ENCODE measurements at regions not wholly inside any gene's neighbourhood (a gene's known extent, or its start where the extent isn't known, plus 50 kb on each side); places are given as distances from the start of the nearest gene placed in this dataset.

DNA sequence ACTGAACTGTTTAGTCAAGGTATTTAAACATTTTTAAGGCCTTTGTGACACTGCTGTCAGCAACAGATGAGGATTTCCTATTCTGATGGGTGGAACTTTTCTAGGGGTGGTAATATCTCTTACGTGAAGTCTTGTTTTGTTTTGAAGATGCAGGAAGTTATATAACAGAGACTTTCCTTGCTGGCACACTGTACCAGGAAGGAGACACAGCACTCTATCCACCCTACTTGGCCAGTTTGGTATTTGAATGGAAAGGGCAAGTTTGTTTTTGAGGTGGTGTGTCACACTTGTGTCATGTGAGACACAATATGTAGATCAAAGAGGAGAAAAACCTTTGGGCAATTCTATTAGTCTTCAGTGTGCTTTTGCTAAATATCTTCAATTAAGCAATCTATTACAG, 51.6 kb upstream of the SRP54 start:
- DNase-seq = peak; percentile 57

DNA sequence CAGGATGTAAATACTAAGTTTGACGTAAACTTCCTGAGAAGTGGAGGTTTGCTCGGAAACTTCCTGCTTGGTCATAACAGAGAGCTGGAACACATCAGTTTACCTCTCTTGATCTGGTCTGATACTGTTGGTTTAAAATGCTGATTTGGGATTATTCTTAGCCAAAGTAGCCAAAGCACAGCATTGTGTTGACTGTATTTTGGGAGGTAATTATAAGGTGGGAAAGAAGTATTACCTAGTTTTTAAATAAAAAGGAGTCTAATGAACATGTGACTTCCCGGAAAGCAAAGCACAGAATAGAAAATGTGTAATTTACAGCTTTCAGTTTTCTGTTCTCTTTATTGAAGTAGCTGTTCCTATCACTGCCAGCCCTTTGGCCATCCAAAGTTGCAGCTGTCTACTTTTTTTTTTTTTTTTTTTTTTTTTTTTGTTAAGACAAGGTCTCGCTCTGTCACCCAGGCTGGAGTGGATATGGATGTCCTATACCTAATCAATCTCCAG, 52.2 kb upstream of the SRP54 start:
- peak; percentile 39 for DNase-seq

DNA sequence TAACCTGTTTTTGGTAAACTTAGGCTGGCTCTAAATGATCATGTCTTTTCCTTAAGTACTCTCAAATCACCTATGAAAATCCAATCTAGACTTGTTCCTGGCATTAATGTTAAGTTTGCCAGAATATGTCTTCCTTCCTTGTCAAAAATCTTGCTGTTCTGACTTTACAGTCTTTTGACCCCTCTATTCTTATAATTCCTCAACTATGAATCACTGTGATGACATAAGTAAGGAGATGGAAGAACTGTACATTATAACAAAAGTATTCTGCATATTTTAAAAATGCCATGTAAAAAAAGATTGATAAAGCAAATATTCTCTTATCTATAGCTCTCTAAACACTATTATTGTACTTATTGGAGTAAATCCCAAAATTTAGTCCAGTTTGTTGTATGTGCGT, 51.4 kb upstream of the BAZ1A start:
- no peak for DNase-seq

All from CD4-positive, alpha-beta T cell treated with Interleukin-6 for 4 hours (primary cell).